Thoracic aorta (tissue), 2 donors: ENCODE measurements at regions not wholly inside any gene's neighbourhood (a gene's known extent, or its start where the extent isn't known, plus 50 kb on each side); places are given as distances from the start of the nearest gene placed in this dataset.

Experiments
- ATAC-seq: fragments of 150-250 bp; one replicate; pipeline ENCODE4 v1.8.0; 2017; ENCODE audit warnings: low read depth; ENCODE audit not compliant: insufficient number of reproducible peaks, low FRiP score
- DNase-seq: peaks from one replicate; pipeline ENCODE4 v3.0.0-alpha.2; 2020; ENCODE audit warnings: low spot score
- H3K27ac ChIP-seq, 2 donors: fragments of 200-600 bp; sonication (generic); 1 replicate in 1 of 2; 2 replicates in 1 of 2; pipeline ENCODE4 v1.5.1; 2016; ENCODE audit warnings: mild to moderate bottlenecking in 2 of 2, moderate library complexity in 2 of 2
- H3K27me3 ChIP-seq: fragments of 200-600 bp; sonication (generic); replicated peaks from 2 replicates; pipeline ENCODE4 v1.6.0; 2016; ENCODE audit warnings: mild to moderate bottlenecking; ENCODE audit not compliant: insufficient read depth
- H3K36me3 ChIP-seq: fragments of 200-600 bp; sonication (generic); one replicate; pipeline ENCODE4 v1.5.1; 2016
- H3K4me1 ChIP-seq, 2 donors: fragments of 200-600 bp; sonication (generic); 1 replicate in 1 of 2; 2 replicates in 1 of 2; pipeline versions ENCODE4 v1.5.1 to v1.6.0; 2016; ENCODE audit warnings: low read depth in 2 of 2, mild to moderate bottlenecking in 1 of 2; ENCODE audit not compliant: control insufficient read depth in 1 of 2
- H3K4me3 ChIP-seq: fragments of 200-600 bp; sonication (generic); 2 replicates; pipeline ENCODE4 v1.5.1; 2016; ENCODE audit warnings: mild to moderate bottlenecking
- H3K9me3 ChIP-seq: fragments of 200-600 bp; sonication (generic); 2 replicates; pipeline ENCODE4 v1.5.1; 2016
- CTCF ChIP-seq: fragments of 200-600 bp; sonication (generic); IDR thresholded peaks from one replicate; pipeline ENCODE4 v1.5.1; 2019; ENCODE audit warnings: antibody characterized with exemption

- Histone ChIP-seq H3K4me3 (no peak overlapping the region), H3K27ac (no peak overlapping the region), H3K4me1 (no peaks in the 10 kb centered on the region), H3K36me3 (no peaks in the 10 kb centered on the region), H3K27me3 (no peaks in the 10 kb centered on the region), H3K9me3 (no peaks in the 10 kb centered on the region)
- no peak for DNase-seq
- no peak for TF ChIP-seq CTCF
- ATAC-seq: no peak
Measured at GRCh38 chr7:42338916-42339540, 102.0 kb upstream of the GLI3 start.

- Histone ChIP-seq H3K4me1 (no peaks in the 10 kb centered on the region), H3K36me3 (no peaks in the 10 kb centered on the region), H3K27me3 (no peaks in the 10 kb centered on the region), H3K9me3 (no peaks in the 10 kb centered on the region), H3K27ac (no peak overlapping the region), H3K4me3 (no peak overlapping the region)
- no peak for DNase-seq
- no peak for ATAC-seq
- TF ChIP-seq CTCF: no peak
Measured at GRCh38 chr7:42338231-42338915, 101.4 kb upstream of the GLI3 start.

GRCh38 chr7:42337225-42337905 is 100.4 kb upstream of the GLI3 start:
- TF ChIP-seq CTCF: no peak
- no peaks in the 10 kb centered on the region for H3K27me3 ChIP-seq
- ATAC-seq (no peak), DNase-seq (no peak)
- peaks cover 3% of the 10 kb centered on the region for H3K9me3 ChIP-seq
- H3K4me1 ChIP-seq: no peaks in the 10 kb centered on the region
- no peak overlapping the region for H3K27ac ChIP-seq
- no peak overlapping the region for H3K4me3 ChIP-seq
- H3K36me3 ChIP-seq: no peaks in the 10 kb centered on the region

GRCh38 chr7:42332605-42333222 is 95.7 kb upstream of the GLI3 start:
- H3K36me3 ChIP-seq: no peaks in the 10 kb centered on the region
- H3K27me3 ChIP-seq: no peaks in the 10 kb centered on the region
- H3K4me1 ChIP-seq: no peaks in the 10 kb centered on the region
- H3K9me3 ChIP-seq: peaks cover 3% of the 10 kb centered on the region
- H3K4me3 ChIP-seq: no peak overlapping the region
- no peak for DNase-seq
- ATAC-seq: no peak
- no peak for TF ChIP-seq CTCF
- H3K27ac ChIP-seq: no peak overlapping the region

- DNase-seq: no peak
- no peak for ATAC-seq
- no peak overlapping the region for H3K27ac ChIP-seq
- no peaks in the 10 kb centered on the region for H3K4me1 ChIP-seq
- TF ChIP-seq CTCF: no peak
- no peaks in the 10 kb centered on the region for H3K27me3 ChIP-seq
- H3K4me3 ChIP-seq: no peak overlapping the region
- no peaks in the 10 kb centered on the region for H3K36me3 ChIP-seq
- H3K9me3 ChIP-seq: no peaks in the 10 kb centered on the region
Measured at GRCh38 chr7:42319631-42320030, 82.6 kb upstream of the GLI3 start.
